ENCODE measurements at regions not wholly inside any gene's neighbourhood (a gene's known extent, or its start where the extent isn't known, plus 50 kb on each side); places are given as distances from the start of the nearest gene placed in this dataset.

DNA sequence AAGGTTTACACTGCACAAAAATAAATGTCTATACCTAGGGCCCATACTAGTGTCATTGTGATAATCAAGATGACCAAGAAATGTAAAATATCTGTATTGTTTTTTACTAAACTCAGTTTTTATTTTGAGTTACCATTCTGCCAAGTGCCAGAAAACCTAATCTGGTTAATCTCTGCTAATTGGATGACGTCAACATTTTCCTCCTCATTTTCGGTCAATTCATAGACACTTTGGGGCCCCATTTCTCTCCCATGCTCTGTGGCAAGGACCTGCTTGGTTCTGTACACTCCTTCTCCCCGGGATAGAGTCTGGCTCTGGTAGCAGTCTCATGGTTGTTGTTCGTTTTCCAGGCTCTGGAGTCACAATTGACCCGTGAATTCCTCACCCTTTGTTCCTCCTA lies 186.5 kb upstream of the TCF4 start:
- TF ChIP-seq EZH2 (IDR thresholded peaks at IDR 0.05) = no peak
- TF ChIP-seq, protein P1, sequence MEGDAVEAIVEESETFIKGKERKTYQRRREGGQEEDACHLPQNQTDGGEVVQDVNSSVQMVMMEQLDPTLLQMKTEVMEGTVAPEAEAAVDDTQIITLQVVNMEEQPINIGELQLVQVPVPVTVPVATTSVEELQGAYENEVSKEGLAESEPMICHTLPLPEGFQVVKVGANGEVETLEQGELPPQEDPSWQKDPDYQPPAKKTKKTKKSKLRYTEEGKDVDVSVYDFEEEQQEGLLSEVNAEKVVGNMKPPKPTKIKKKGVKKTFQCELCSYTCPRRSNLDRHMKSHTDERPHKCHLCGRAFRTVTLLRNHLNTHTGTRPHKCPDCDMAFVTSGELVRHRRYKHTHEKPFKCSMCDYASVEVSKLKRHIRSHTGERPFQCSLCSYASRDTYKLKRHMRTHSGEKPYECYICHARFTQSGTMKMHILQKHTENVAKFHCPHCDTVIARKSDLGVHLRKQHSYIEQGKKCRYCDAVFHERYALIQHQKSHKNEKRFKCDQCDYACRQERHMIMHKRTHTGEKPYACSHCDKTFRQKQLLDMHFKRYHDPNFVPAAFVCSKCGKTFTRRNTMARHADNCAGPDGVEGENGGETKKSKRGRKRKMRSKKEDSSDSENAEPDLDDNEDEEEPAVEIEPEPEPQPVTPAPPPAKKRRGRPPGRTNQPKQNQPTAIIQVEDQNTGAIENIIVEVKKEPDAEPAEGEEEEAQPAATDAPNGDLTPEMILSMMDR (IDR thresholded peaks at IDR 0.05) = no peak
- TF ChIP-seq EZH2phosphoT487 (IDR thresholded peaks at IDR 0.05) = no peak
